GM18867 (cell line): ENCODE measurements at regions not wholly inside any gene's neighbourhood (a gene's known extent, or its start where the extent isn't known, plus 50 kb on each side); places are given as distances from the start of the nearest gene placed in this dataset.
A peak's percentile ranks its signal among the peaks of the same experiment; 100 is the strongest.

ENCODE experiments used
- ATAC-seq: cut with Tn5 transposase; IDR thresholded peaks from one replicate; pipeline ENCODE4 v1.9.1; 2021; ENCODE audit warnings: mild to moderate bottlenecking, moderate library complexity; ENCODE audit not compliant: unreplicated experiment

- no peak for ATAC-seq
Measured at GRCh38 chrX:49773993-49774392, 55.1 kb upstream of the PAGE4 start.

- no peak for ATAC-seq
Measured at GRCh38 chrX:49767236-49767635, 61.9 kb upstream of the PAGE4 start.

- ATAC-seq: no peak
Measured at GRCh38 chrX:49762175-49762720, 66.5 kb upstream of the PAGE1 start.

- ATAC-seq: peak; percentile 62
Measured at GRCh38 chrX:49761481-49761880, 65.7 kb upstream of the PAGE1 start.

GRCh38 chrX:49760290-49760890 lies 64.6 kb upstream of the PAGE1 start:
- ATAC-seq: no peak

- ATAC-seq: no peak
Measured at GRCh38 chrX:49756692-49757091, 60.9 kb upstream of the PAGE1 start.

GRCh38 chrX:49754233-49754857 lies 58.6 kb upstream of the PAGE1 start:
- ATAC-seq: peak; percentile 87

- no peak for ATAC-seq
Measured at GRCh38 chrX:49753691-49754090, 57.9 kb upstream of the PAGE1 start.

- no peak for ATAC-seq
Measured at GRCh38 chrX:49748211-49748956, 52.6 kb upstream of the PAGE1 start.

- ATAC-seq: no peak
Measured at GRCh38 chrX:49746306-49746705, 50.5 kb upstream of the PAGE1 start.
